LoVo (cell line): ENCODE measurements at regions not wholly inside any gene's neighbourhood (a gene's known extent, or its start where the extent isn't known, plus 50 kb on each side); places are given as distances from the start of the nearest gene placed in this dataset.
"Not testable (repeated sequence)": the region's sequence is repeated elsewhere in the genome, so short reads cannot be mapped to it uniquely, and the experiment has no call there.

Experiments
- DNase-seq: peaks from one replicate; pipeline ENCODE4 v3.0.0-alpha.2; 2016; ENCODE audit warnings: low spot score

GRCh38 chr1:30092051-30092858 lies 631.1 kb downstream of the MATN1 start:
- no peak for DNase-seq

- DNase-seq = no peak
These were observed 633.1 kb downstream of the MATN1 start for GRCh38 chr1:30090162-30090820.

- DNase-seq = peak; percentile 43
These were observed 634.4 kb downstream of the MATN1 start for GRCh38 chr1:30089024-30089430.

- no peak for DNase-seq
These were observed 634.8 kb downstream of the MATN1 start for GRCh38 chr1:30088594-30088993.

GRCh38 chr1:30087465-30087864 lies 635.9 kb downstream of the MATN1 start:
- DNase-seq = no peak

- DNase-seq = no peak
These were observed 637.3 kb downstream of the MATN1 start for GRCh38 chr1:30085811-30086770.

GRCh38 chr1:30084909-30085571 lies 638.3 kb downstream of the MATN1 start:
- no peak for DNase-seq

- DNase-seq = peak; percentile 48
These were observed 639.5 kb downstream of the MATN1 start for GRCh38 chr1:30083800-30084464.

GRCh38 chr1:30081379-30082102 lies 641.8 kb downstream of the MATN1 start:
- no peak for DNase-seq

GRCh38 chr1:30075916-30076315 lies 647.5 kb downstream of the MATN1 start:
- DNase-seq = not testable (repeated sequence)

- DNase-seq = no peak
These were observed 654.5 kb downstream of the MATN1 start for GRCh38 chr1:30068787-30069472.

GRCh38 chr1:30064547-30064946 lies 658.8 kb downstream of the MATN1 start:
- DNase-seq = no peak

- no peak for DNase-seq
These were observed 659.6 kb downstream of the MATN1 start for GRCh38 chr1:30063621-30064280.

- no peak for DNase-seq
These were observed 661.8 kb downstream of the MATN1 start for GRCh38 chr1:30061292-30062220.

GRCh38 chr1:30060738-30061137 lies 662.6 kb downstream of the MATN1 start:
- DNase-seq = no peak

GRCh38 chr1:30058970-30059369 lies 664.4 kb downstream of the MATN1 start:
- DNase-seq = peak; percentile 49

- DNase-seq = no peak
These were observed 669.3 kb downstream of the MATN1 start for GRCh38 chr1:30054126-30054525.

GRCh38 chr1:30052178-30052577 lies 671.2 kb downstream of the MATN1 start:
- DNase-seq = no peak
